Esophagus (tissue), 2 donors: ENCODE measurements at regions not wholly inside any gene's neighbourhood (a gene's known extent, or its start where the extent isn't known, plus 50 kb on each side); places are given as distances from the start of the nearest gene placed in this dataset.

ENCODE experiments used
- H3K27ac ChIP-seq, 2 donors: one replicate each; pipeline ENCODE4 v1.5.1; 2013; ENCODE audit warnings: low read depth in 2 of 2, mild to moderate bottlenecking in 2 of 2, inconsistent platforms in 1 of 2, low read length in 1 of 2, moderate library complexity in 1 of 2
- H3K27me3 ChIP-seq, 2 donors: one replicate each; pipeline ENCODE4 v1.6.1; 2013; ENCODE audit warnings: low read length in 2 of 2, control low read depth in 1 of 2, mild to moderate bottlenecking in 1 of 2; ENCODE audit not compliant: insufficient read depth in 2 of 2, control insufficient read depth in 1 of 2
- H3K36me3 ChIP-seq, 2 donors: one replicate each; pipeline ENCODE4 v1.6.1; 2013; ENCODE audit warnings: low read length in 1 of 2; ENCODE audit not compliant: control insufficient read depth in 2 of 2, insufficient read depth in 2 of 2
- H3K4me1 ChIP-seq, 2 donors: one replicate each; pipeline ENCODE4 v1.6.1; 2013; ENCODE audit warnings: low read length in 1 of 2; ENCODE audit not compliant: control insufficient read depth in 2 of 2, insufficient read depth in 2 of 2
- H3K4me3 ChIP-seq, 2 donors: one replicate each; pipeline ENCODE4 v1.5.1; 2013; ENCODE audit warnings: low read length in 2 of 2, mild to moderate bottlenecking in 2 of 2, low read depth in 1 of 2, moderate library complexity in 1 of 2
- H3K9me3 ChIP-seq, 2 donors: one replicate each; pipeline ENCODE4 v1.6.1; 2013; ENCODE audit warnings: mild to moderate bottlenecking in 2 of 2, low read depth in 1 of 2, low read length in 1 of 2, moderate library complexity in 1 of 2; ENCODE audit not compliant: control insufficient read depth in 2 of 2, insufficient read depth in 1 of 2
- WGBS, 2 donors: extraction: QIAGEN DNeasy Blood & Tissue Kit; methylation state at CpG; one replicate each; pipeline ENCODE4 v1.1.7; 2013; 5-methylcytosine and 5-hydroxymethylcytosine counted together
- donor health status: healthy with polysubstance abuse.
- donor health status: Bipolar disorder and iron deficiency.

DNA sequence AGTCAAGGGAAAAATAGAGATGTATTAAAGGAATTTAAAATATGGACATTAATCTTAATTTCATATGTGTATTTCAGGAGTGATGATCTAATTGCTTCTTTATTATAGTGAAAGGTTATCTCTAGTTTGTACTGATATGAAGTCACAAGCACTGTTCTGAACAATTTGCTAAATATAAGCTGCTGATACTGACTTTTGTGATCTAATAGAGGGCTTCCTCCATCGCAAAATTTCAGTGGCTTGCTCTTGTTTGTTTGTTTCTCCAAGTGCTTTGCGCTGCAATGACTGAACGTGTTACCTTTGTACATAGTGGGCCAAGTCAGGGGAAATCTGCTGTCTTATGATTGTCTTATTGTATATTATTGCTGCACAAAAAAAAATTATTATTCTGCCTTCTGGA is 307.0 kb downstream of the KCNJ2 start:
- Histone ChIP-seq H3K4me1 (no peaks in the 10 kb centered on the region), H3K4me3 (no peak overlapping the region), H3K27me3 (no peaks in the 10 kb centered on the region), H3K9me3 (no peaks in the 10 kb centered on the region), H3K27ac (no peak overlapping the region), H3K36me3 (no peaks in the 10 kb centered on the region)
- 86 to 90% methylated on average over 3 of the region's 3 CpGs for WGBS, 2 donors

DNA sequence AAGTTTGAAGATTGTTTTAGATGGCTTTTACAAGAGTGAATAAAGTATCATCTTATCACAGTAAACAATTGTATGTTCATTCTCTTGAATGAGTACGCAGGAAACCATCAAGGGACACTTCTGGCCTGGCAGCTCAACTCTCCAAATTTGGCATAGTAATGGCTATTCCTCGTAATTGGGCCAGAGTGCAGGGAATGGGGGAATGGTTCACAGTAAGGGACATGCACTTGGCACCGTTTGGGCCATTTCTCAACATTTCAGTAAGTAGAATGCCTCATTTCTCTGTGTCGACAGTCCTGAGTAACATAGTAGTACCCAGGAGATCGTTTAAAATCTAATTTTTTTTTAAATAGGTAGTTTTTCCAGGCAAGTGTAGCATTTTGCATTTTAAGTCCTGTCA is 309.6 kb downstream of the KCNJ2 start:
- 67 to 74% methylated on average over 5 of the region's 5 CpGs for WGBS, 2 donors

DNA sequence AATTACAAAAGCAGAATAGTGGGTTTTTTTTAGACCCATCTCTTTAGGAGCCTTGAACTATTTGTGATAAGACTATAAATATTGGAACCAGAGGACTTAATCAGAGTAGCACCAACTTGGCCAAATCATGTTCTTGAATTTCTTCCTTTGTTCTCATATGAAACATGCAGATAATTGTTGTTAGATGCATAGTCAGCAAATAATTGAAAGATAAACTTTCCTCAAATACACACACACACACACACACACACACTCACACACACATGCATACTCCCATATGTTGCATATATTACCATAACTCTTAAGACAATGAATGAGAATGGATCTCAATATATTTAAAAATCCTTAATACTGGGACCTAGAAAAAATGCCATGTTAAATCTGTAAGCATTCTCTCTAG is 310.4 kb downstream of the KCNJ2 start:
- Histone ChIP-seq H3K4me1 (no peaks in the 10 kb centered on the region), H3K27me3 (no peaks in the 10 kb centered on the region), H3K9me3 (peaks cover 7 to 10% of the 10 kb centered on the region in 2 donors), H3K36me3 (no peaks in the 10 kb centered on the region), H3K4me3 (no peak overlapping the region), H3K27ac (no peak overlapping the region)

More for the DNA sequence above, 309.6 kb downstream of the KCNJ2 start:
- peaks cover 5 to 7% of the 10 kb centered on the region in 2 donors for H3K9me3 ChIP-seq
- H3K27me3 ChIP-seq = no peaks in the 10 kb centered on the region
- no peaks in the 10 kb centered on the region for H3K36me3 ChIP-seq
- no peaks in the 10 kb centered on the region for H3K4me1 ChIP-seq
- no peak overlapping the region for H3K4me3 ChIP-seq
- H3K27ac ChIP-seq = no peak overlapping the region

DNA sequence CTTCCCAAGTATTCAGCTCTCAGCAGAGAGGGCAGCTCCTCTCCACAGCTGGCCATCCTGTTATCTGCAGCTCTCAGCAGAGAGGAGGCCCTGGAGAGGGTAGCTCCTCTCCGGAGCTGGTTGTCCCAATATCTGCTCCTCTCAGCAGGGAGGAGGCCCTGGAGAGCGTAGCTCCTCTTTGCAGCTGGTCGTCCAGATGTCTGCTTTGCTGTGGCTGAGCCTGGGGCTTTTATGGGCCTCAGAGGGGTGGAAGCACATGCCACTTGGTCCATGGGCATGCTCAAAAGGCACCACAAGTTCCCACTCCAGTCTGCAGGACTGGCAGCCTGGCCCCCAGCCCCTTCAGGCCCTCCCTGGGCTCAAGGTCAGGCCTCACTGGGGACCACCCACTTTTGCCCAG is 314.3 kb downstream of the KCNJ2 start:
- peaks cover 7 to 10% of the 10 kb centered on the region in 2 donors for H3K9me3 ChIP-seq
- no peaks in the 10 kb centered on the region for H3K4me1 ChIP-seq
- no peak overlapping the region for H3K27ac ChIP-seq
- no peak overlapping the region for H3K4me3 ChIP-seq
- 83 to 94% methylated on average over 3 of the region's 3 CpGs for WGBS, 2 donors
- no peaks in the 10 kb centered on the region for H3K36me3 ChIP-seq
- H3K27me3 ChIP-seq = no peaks in the 10 kb centered on the region

DNA sequence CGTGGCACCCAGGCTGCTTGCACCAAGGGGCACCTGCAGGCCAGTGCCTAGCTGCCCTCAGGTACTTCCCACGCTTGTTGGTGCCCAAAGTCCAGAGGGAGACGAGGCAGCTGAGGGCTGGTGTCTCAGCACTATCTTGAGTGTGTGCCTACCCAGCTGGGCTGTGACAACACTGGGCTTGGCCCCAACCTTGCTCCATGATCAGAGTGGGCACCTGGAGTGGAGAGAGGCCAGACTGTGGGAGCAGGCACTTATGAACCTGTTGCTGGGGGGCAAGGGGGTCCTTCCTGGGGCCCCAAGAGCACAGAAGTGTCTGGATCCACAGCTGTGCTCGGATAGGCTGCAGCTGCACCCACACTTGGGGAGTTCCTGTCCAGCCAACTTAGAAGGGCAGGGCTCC is 314.7 kb downstream of the KCNJ2 start:
- peaks cover 7 to 10% of the 10 kb centered on the region in 2 donors for H3K9me3 ChIP-seq
- H3K36me3 ChIP-seq = no peaks in the 10 kb centered on the region
- no peak overlapping the region for H3K27ac ChIP-seq
- H3K4me3 ChIP-seq = no peak overlapping the region
- WGBS, 2 donors = 70 to 89% methylated on average over 4 of the region's 4 CpGs
- no peaks in the 10 kb centered on the region for H3K4me1 ChIP-seq
- no peaks in the 10 kb centered on the region for H3K27me3 ChIP-seq

DNA sequence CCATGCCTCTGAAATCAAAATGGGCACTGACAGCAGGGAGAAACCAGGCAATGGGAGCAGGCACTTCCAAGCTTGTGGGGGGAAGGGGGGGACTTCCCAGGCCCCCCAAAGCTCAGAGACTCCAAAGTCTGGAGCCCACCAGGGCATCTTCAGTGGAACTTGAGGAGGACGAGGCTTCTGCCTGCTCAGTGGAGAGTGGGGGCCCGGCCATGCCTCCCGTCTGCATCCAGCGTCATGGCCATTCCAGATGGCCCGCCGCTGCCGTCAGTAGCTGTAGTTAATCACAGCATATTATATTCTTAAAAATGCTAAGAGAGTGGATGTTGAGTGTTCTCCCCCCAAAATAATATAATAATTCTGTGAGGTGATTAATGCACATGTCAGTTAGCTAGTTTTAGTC is 315.2 kb downstream of the KCNJ2 start:
- Histone ChIP-seq H3K9me3 (peaks cover 7 to 10% of the 10 kb centered on the region in 2 donors), H3K4me1 (no peaks in the 10 kb centered on the region), H3K4me3 (no peak overlapping the region), H3K27me3 (no peaks in the 10 kb centered on the region), H3K27ac (no peak overlapping the region), H3K36me3 (no peaks in the 10 kb centered on the region)
- WGBS, 2 donors = 88 to 94% methylated on average over 7 of the region's 7 CpGs

DNA sequence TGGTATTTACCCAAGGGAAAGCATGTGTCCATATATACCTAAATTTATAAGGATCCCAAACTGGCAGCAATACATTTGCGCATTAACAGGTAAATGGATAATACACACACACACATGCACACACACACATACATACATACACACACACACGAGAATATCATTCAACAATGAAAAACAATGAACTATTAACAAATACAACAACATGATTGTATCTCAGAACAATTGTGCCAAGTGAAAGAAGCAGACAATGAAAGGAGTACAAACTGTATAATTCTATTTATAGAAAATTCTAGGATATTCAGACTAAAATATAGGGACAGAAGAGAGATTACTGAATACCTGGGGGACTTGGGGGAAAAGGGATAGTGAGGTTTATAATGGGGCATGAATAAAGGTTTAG is 323.0 kb downstream of the KCNJ2 start:
- H3K27me3 ChIP-seq = no peaks in the 10 kb centered on the region
- no peaks in the 10 kb centered on the region for H3K4me1 ChIP-seq
- no peaks in the 10 kb centered on the region for H3K36me3 ChIP-seq
- WGBS, 2 donors = 66 to 79% methylated on average over 2 of the region's 2 CpGs
- H3K4me3 ChIP-seq = no peak overlapping the region
- H3K27ac ChIP-seq = no peak overlapping the region
- no peaks in the 10 kb centered on the region for H3K9me3 ChIP-seq

DNA sequence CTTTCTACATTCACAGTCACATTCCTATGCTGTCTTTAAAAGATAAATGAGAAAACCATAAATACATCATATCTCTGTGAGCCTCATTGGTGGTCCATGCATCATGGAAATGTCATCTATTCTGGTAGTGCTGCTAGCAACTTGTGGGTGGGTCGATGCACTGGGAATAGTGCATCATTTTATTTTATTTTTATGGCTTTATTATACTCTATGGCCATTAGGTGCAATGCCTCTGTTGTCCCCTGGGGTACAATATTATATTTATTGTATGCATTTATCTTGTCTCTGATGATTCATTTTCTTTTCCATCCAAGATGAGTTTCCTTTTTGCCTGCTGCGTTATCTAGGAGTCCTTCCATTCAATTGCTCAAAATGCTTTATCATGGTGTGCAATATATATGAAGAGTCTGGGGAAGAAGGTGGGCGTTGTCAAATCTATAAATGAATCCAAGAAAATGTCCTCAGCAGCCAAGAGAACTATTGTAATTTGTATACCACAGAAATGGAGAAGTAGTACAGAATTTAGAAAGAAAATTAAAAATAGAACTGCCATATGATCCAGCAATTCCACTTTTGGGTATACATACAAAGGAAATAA is 324.0 kb downstream of the KCNJ2 start:
- H3K36me3 ChIP-seq = no peaks in the 10 kb centered on the region
- H3K27me3 ChIP-seq = no peaks in the 10 kb centered on the region
- H3K4me1 ChIP-seq = no peaks in the 10 kb centered on the region
- WGBS, 2 donors = 79 to 86% methylated on average over 3 of the region's 3 CpGs
- H3K27ac ChIP-seq = no peak overlapping the region
- H3K9me3 ChIP-seq = no peaks in the 10 kb centered on the region
- H3K4me3 ChIP-seq = no peak overlapping the region

DNA sequence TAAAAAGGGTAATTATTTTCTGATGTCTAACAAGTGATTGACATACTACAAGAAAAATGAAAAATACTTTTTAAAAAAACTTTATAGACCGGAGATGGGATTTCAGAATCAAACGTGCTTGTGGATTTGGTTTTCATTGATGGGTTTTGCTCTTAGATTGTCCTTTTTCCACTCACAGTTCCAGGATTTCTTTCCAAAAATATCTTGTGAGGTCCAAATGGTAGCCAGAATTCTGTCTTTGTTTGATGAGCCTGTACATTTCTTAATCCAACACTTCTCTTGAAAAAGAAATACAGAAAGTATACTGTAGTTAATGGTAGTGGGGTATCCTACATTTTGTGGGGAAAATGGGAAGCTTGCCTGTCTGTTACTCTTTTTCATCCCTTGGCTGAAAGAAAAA is 329.3 kb downstream of the KCNJ2 start:
- 47 to 59% methylated on average over 2 of the region's 2 CpGs for WGBS, 2 donors
- H3K27me3 ChIP-seq = no peaks in the 10 kb centered on the region
- no peaks in the 10 kb centered on the region for H3K4me1 ChIP-seq
- H3K4me3 ChIP-seq = no peak overlapping the region
- no peaks in the 10 kb centered on the region for H3K9me3 ChIP-seq
- H3K27ac ChIP-seq = no peak overlapping the region
- H3K36me3 ChIP-seq = no peaks in the 10 kb centered on the region

DNA sequence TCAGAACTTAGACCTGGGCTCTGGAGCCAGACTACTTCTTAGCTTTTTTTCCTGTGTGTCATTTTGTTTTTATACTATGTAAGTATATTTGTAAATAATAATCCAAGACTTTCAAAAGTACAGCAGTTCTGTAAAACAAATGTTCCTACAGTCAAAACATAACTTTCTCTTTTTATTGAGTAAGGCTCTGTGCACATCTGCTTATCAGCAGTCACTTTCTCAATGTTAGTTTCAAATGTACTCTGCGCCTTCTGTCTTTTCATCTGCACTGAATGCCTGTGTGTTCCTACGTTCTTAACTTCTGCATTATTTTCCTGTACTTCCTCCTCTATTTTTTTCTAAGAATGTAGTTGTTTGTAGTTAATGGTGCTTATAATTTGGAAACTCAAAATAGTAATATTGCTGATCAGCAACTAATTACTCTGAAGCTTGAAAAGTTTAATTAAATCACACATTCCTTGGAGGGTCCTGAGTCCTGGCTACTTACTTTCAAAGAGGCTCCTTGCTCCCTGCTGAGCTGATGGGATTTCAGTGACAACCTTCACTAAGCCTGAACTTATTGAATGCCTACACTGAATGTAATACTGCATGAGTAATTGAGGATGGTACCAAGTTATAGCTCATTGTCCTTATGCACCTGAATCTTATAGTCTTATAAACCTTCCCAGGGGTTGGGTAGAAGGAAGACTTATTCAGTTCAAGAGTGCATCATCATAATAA is 329.9 kb downstream of the KCNJ2 start:
- no peaks in the 10 kb centered on the region for H3K36me3 ChIP-seq
- no peak overlapping the region for H3K4me3 ChIP-seq
- no peaks in the 10 kb centered on the region for H3K4me1 ChIP-seq
- H3K27ac ChIP-seq = no peak overlapping the region
- H3K9me3 ChIP-seq = no peaks in the 10 kb centered on the region
- WGBS, 2 donors = 47 to 54% methylated on average over 2 of the region's 2 CpGs
- H3K27me3 ChIP-seq = no peaks in the 10 kb centered on the region
